PFSK-1 (cell line): ENCODE measurements at regions not wholly inside any gene's neighbourhood (a gene's known extent, or its start where the extent isn't known, plus 50 kb on each side); places are given as distances from the start of the nearest gene placed in this dataset.

Experiments used
- FOXP2 ChIP-seq: optimal IDR thresholded peaks from 2 replicates; pipeline ENCODE3; 2011; ENCODE audit warnings: borderline replicate concordance, control low read depth, inconsistent platforms; ENCODE audit not compliant: insufficient read depth; ENCODE audit errors: extremely low read length, extremely low read depth
- POLR2AphosphoS5 ChIP-seq: IDR thresholded peaks from 2 replicates; pipeline ENCODE4 v1.6.1; 2012; ENCODE audit warnings: low read depth, mild to moderate bottlenecking, control low read depth, low read length, moderate library complexity
- SIN3A ChIP-seq: IDR thresholded peaks from 2 replicates; pipeline ENCODE4 v1.6.1; 2012; ENCODE audit warnings: mild to moderate bottlenecking, low read length, moderate library complexity, borderline replicate concordance; ENCODE audit not compliant: insufficient read depth
- TAF1 ChIP-seq: IDR thresholded peaks from 2 replicates; pipeline ENCODE4 v1.6.1; 2012; ENCODE audit warnings: low read length, control low read depth, borderline replicate concordance; ENCODE audit not compliant: insufficient read depth
- TF ChIP-seq, protein P1 (sequence below), 2 experiments: IDR thresholded peaks; 2 replicates each; pipeline versions ENCODE4 v1.6.1 to v1.8.0; 2011 to 2012; ENCODE audit warnings: low read depth in 2 of 2, low read length in 2 of 2, control low read depth in 1 of 2, inconsistent platforms in 1 of 2, mild to moderate bottlenecking in 1 of 2, moderate library complexity in 1 of 2; ENCODE audit not compliant: insufficient read depth in 1 of 2

- TF ChIP-seq FOXP2 (no peak), POLR2AphosphoS5 (no peak), SIN3A (no peak), TAF1 (no peak)
- TF ChIP-seq, protein P1, sequence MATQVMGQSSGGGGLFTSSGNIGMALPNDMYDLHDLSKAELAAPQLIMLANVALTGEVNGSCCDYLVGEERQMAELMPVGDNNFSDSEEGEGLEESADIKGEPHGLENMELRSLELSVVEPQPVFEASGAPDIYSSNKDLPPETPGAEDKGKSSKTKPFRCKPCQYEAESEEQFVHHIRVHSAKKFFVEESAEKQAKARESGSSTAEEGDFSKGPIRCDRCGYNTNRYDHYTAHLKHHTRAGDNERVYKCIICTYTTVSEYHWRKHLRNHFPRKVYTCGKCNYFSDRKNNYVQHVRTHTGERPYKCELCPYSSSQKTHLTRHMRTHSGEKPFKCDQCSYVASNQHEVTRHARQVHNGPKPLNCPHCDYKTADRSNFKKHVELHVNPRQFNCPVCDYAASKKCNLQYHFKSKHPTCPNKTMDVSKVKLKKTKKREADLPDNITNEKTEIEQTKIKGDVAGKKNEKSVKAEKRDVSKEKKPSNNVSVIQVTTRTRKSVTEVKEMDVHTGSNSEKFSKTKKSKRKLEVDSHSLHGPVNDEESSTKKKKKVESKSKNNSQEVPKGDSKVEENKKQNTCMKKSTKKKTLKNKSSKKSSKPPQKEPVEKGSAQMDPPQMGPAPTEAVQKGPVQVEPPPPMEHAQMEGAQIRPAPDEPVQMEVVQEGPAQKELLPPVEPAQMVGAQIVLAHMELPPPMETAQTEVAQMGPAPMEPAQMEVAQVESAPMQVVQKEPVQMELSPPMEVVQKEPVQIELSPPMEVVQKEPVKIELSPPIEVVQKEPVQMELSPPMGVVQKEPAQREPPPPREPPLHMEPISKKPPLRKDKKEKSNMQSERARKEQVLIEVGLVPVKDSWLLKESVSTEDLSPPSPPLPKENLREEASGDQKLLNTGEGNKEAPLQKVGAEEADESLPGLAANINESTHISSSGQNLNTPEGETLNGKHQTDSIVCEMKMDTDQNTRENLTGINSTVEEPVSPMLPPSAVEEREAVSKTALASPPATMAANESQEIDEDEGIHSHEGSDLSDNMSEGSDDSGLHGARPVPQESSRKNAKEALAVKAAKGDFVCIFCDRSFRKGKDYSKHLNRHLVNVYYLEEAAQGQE (IDR thresholded peaks at IDR 0.05; ENCODE audit: insufficient read depth in 1 of 2, low read depth in 2 of 2, low read length in 2 of 2), result no peak
Measured at GRCh38 chr7:83859827-83860226, 210.9 kb upstream of the SEMA3E start.

- no peak for TF ChIP-seq FOXP2
Measured at GRCh38 chr7:83857691-83858090, 208.8 kb upstream of the SEMA3E start.

- TF ChIP-seq TAF1 (no peak), FOXP2 (no peak)
Measured at GRCh38 chr7:83856094-83856493, 207.2 kb upstream of the SEMA3E start.

DNA sequence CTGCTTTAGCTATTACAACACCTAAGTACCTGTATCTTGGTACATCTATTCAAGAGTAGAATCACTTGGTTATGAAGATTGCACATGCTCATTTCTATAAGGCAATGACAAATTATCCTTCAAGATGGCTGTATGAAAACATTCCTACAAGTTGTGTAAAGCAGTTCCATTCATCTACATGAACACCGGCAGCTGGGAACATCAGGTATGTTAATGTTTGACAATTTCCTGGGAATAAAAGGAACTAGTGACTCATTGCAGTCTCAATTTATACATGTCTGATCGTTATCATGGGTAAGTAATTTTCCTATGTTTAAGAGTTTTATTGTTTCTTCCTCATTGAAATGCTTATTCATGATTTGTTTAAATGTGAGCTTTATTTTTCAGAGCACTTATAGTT is 203.2 kb upstream of the SEMA3E start:
- TF ChIP-seq SIN3A (no peak), TAF1 (no peak), POLR2AphosphoS5 (no peak), FOXP2 (no peak)
- TF ChIP-seq, protein P1 (IDR thresholded peaks at IDR 0.05; ENCODE audit: insufficient read depth in 1 of 2, low read depth in 2 of 2, low read length in 2 of 2), result no peak

DNA sequence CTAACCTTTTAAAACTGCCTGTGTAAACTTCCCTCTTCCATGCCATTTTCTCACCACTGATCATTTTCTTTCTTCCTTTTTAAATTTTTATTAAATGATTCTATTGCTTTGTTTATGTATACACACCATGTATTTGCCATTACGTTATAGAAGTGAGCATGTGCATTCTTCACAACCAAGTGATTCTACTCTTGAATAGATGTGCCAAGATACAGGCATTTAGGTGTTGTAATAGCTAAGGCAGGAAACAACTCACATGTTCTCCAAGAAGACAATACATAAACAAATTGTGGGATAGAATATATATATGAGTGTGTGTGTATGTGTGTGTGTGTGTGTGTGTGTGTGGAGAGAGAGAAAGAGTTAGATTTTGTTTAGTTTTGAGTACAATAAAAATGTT is 202.6 kb upstream of the SEMA3E start:
- TF ChIP-seq, protein P1 (IDR thresholded peaks at IDR 0.05; ENCODE audit: insufficient read depth in 1 of 2, low read depth in 2 of 2, low read length in 2 of 2), result no peak
- TF ChIP-seq FOXP2 (no peak), TAF1 (no peak), SIN3A (no peak), POLR2AphosphoS5 (no peak)

DNA sequence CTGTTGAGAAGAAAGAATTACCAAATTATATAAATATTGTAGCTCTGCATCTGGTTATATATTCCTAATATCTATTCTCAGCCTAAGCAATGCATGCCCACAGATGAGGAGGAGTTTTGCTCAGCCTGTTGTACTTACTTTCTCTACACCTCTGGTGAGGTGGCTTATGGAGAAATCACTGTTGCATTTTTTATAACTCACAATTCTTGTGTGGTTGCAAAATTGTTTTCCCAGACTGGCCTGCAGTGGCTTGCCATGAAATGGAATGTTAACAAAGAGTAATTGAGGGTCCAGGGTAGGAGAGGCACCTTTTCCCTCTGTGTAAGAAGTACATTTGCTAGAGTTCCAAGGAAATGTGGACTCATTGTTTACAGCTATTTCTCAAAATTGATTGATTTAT is 202.0 kb upstream of the SEMA3E start:
- TF ChIP-seq POLR2AphosphoS5 (no peak), TAF1 (no peak), SIN3A (no peak), FOXP2 (no peak)

- TF ChIP-seq FOXP2 (no peak), POLR2AphosphoS5 (no peak), TAF1 (no peak), SIN3A (no peak)
- TF ChIP-seq, protein P1 (IDR thresholded peaks at IDR 0.05; ENCODE audit: insufficient read depth in 1 of 2, low read depth in 2 of 2, low read length in 2 of 2), result no peak
Measured at GRCh38 chr7:83850125-83850524, 201.2 kb upstream of the SEMA3E start.
